H1 (cell line): ENCODE measurements at regions not wholly inside any gene's neighbourhood (a gene's known extent, or its start where the extent isn't known, plus 50 kb on each side); places are given as distances from the start of the nearest gene placed in this dataset.

Experiments used
- BACH1 ChIP-seq: IDR thresholded peaks from 2 replicates; pipeline ENCODE4 v1.6.1; 2012; ENCODE audit warnings: low read length, improper control_type of control experiment
- EZH2 ChIP-seq: fragments of 200-600 bp; sonication (generic); IDR thresholded peaks from 2 replicates; pipeline ENCODE4 v1.7.1; 2012; ENCODE audit warnings: low read depth, mild to moderate bottlenecking, moderate library complexity, low read length, inconsistent platforms; ENCODE audit not compliant: severe bottlenecking
- GABPA ChIP-seq: IDR thresholded peaks from 2 replicates; pipeline ENCODE4 v1.6.1; 2011; ENCODE audit warnings: mild to moderate bottlenecking, low read length, moderate library complexity, borderline replicate concordance; ENCODE audit not compliant: insufficient read depth
- NRF1 ChIP-seq: IDR thresholded peaks from 2 replicates; pipeline ENCODE4 v1.6.1; 2011; ENCODE audit warnings: mild to moderate bottlenecking, low read depth, low read length, improper control_type of control experiment
- POLR2AphosphoS5 ChIP-seq: IDR thresholded peaks from 2 replicates; pipeline ENCODE4 v1.6.1; 2011; ENCODE audit warnings: low read depth, low read length
- POU5F1 ChIP-seq: IDR thresholded peaks from 2 replicates; pipeline ENCODE4 v1.6.1; 2011; ENCODE audit warnings: low read depth, mild to moderate bottlenecking, low read length, moderate library complexity
- RNF2 ChIP-seq: fragments of 200-900, 300-1000 bp; sonication (generic); IDR thresholded peaks from 2 replicates; pipeline ENCODE4 v1.7.1; 2016; ENCODE audit warnings: borderline replicate concordance, low read depth, mild to moderate bottlenecking, antibody characterized with exemption, low read length; ENCODE audit not compliant: poor library complexity, severe bottlenecking; ENCODE audit errors: missing control alignments
- SIN3A ChIP-seq, 2 experiments: IDR thresholded peaks in 1 of 2; conservative IDR thresholded peaks in 1 of 2; 2 replicates each; pipeline ENCODE4 v1.6.1; 2011 to 2012; ENCODE audit warnings: low read length in 2 of 2, improper control_type of control experiment in 1 of 2, low read depth in 1 of 2, mild to moderate bottlenecking in 1 of 2
- SP4 ChIP-seq: IDR thresholded peaks from 2 replicates; pipeline ENCODE4 v1.6.1; 2012; ENCODE audit warnings: low read length, inconsistent platforms
- SUZ12 ChIP-seq: fragments of 200-600 bp; sonication (generic); IDR thresholded peaks from 2 replicates; pipeline ENCODE4 v1.6.1; 2012; ENCODE audit warnings: mild to moderate bottlenecking, inconsistent platforms, low read length, moderate library complexity, mixed read lengths
- TCF12 ChIP-seq: IDR thresholded peaks from 2 replicates; pipeline ENCODE4 v1.6.1; 2011; ENCODE audit warnings: low read depth, mild to moderate bottlenecking, low read length
- YY1 ChIP-seq: IDR thresholded peaks from 2 replicates; pipeline ENCODE4 v1.6.1; 2011; ENCODE audit warnings: low read depth, mild to moderate bottlenecking, low read length
- TF ChIP-seq, protein P1 (sequence below): fragments of 300-600 bp; sonication (generic); IDR thresholded peaks from 2 replicates; pipeline ENCODE4 v1.7.1; 2012; ENCODE audit warnings: low read length, moderate library complexity, mild to moderate bottlenecking, inconsistent platforms; ENCODE audit not compliant: insufficient replicate concordance

DNA sequence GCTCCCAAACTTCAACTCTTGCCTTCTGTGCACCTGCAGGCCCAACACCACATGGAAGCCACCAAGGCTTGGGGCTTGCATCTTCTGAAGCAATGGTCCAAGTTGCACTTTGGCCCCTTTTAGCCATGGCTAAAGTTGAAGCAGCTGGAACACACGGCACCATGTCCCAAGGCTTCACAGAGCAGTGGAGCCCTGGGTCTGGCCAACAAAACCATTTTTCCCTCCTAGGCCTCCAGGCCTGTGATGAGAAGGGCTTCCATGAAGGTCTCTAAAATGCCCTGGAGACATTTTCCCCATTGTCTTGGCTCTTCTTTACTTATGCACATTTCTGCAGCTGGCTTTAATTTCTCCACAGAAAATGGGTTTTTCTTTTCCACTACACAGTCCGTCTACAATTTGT lies 61.3 kb upstream of the CYSLTR1 start (continued):
- TF ChIP-seq, protein P1, sequence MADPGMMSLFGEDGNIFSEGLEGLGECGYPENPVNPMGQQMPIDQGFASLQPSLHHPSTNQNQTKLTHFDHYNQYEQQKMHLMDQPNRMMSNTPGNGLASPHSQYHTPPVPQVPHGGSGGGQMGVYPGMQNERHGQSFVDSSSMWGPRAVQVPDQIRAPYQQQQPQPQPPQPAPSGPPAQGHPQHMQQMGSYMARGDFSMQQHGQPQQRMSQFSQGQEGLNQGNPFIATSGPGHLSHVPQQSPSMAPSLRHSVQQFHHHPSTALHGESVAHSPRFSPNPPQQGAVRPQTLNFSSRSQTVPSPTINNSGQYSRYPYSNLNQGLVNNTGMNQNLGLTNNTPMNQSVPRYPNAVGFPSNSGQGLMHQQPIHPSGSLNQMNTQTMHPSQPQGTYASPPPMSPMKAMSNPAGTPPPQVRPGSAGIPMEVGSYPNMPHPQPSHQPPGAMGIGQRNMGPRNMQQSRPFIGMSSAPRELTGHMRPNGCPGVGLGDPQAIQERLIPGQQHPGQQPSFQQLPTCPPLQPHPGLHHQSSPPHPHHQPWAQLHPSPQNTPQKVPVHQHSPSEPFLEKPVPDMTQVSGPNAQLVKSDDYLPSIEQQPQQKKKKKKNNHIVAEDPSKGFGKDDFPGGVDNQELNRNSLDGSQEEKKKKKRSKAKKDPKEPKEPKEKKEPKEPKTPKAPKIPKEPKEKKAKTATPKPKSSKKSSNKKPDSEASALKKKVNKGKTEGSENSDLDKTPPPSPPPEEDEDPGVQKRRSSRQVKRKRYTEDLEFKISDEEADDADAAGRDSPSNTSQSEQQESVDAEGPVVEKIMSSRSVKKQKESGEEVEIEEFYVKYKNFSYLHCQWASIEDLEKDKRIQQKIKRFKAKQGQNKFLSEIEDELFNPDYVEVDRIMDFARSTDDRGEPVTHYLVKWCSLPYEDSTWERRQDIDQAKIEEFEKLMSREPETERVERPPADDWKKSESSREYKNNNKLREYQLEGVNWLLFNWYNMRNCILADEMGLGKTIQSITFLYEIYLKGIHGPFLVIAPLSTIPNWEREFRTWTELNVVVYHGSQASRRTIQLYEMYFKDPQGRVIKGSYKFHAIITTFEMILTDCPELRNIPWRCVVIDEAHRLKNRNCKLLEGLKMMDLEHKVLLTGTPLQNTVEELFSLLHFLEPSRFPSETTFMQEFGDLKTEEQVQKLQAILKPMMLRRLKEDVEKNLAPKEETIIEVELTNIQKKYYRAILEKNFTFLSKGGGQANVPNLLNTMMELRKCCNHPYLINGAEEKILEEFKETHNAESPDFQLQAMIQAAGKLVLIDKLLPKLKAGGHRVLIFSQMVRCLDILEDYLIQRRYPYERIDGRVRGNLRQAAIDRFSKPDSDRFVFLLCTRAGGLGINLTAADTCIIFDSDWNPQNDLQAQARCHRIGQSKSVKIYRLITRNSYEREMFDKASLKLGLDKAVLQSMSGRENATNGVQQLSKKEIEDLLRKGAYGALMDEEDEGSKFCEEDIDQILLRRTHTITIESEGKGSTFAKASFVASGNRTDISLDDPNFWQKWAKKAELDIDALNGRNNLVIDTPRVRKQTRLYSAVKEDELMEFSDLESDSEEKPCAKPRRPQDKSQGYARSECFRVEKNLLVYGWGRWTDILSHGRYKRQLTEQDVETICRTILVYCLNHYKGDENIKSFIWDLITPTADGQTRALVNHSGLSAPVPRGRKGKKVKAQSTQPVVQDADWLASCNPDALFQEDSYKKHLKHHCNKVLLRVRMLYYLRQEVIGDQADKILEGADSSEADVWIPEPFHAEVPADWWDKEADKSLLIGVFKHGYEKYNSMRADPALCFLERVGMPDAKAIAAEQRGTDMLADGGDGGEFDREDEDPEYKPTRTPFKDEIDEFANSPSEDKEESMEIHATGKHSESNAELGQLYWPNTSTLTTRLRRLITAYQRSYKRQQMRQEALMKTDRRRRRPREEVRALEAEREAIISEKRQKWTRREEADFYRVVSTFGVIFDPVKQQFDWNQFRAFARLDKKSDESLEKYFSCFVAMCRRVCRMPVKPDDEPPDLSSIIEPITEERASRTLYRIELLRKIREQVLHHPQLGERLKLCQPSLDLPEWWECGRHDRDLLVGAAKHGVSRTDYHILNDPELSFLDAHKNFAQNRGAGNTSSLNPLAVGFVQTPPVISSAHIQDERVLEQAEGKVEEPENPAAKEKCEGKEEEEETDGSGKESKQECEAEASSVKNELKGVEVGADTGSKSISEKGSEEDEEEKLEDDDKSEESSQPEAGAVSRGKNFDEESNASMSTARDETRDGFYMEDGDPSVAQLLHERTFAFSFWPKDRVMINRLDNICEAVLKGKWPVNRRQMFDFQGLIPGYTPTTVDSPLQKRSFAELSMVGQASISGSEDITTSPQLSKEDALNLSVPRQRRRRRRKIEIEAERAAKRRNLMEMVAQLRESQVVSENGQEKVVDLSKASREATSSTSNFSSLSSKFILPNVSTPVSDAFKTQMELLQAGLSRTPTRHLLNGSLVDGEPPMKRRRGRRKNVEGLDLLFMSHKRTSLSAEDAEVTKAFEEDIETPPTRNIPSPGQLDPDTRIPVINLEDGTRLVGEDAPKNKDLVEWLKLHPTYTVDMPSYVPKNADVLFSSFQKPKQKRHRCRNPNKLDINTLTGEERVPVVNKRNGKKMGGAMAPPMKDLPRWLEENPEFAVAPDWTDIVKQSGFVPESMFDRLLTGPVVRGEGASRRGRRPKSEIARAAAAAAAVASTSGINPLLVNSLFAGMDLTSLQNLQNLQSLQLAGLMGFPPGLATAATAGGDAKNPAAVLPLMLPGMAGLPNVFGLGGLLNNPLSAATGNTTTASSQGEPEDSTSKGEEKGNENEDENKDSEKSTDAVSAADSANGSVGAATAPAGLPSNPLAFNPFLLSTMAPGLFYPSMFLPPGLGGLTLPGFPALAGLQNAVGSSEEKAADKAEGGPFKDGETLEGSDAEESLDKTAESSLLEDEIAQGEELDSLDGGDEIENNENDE = no peak
- TF ChIP-seq SUZ12 (no peak), RNF2 (no peak), SP4 (no peak), POU5F1 (no peak), BACH1 (no peak), SIN3A (conservative IDR thresholded peaks at IDR 0.05 in 1 of 2, IDR thresholded peaks at IDR 0.05 in 1 of 2; ENCODE audit: low read depth in 1 of 2, low read length in 2 of 2) (no peak), TCF12 (no peak), NRF1 (no peak), POLR2AphosphoS5 (no peak), YY1 (no peak), EZH2 (no peak), GABPA (no peak)
